HG02981 (cell line): ENCODE measurements at regions not wholly inside any gene's neighbourhood (a gene's known extent, or its start where the extent isn't known, plus 50 kb on each side); places are given as distances from the start of the nearest gene placed in this dataset.
"Not testable (repeated sequence)": the region's sequence is repeated elsewhere in the genome, so short reads cannot be mapped to it uniquely, and the experiment has no call there.

Experiments used
- ATAC-seq: cut with Tn5 transposase; IDR thresholded peaks from one replicate; pipeline ENCODE4 v1.9.1; 2021; ENCODE audit warnings: mild to moderate bottlenecking, moderate library complexity; ENCODE audit not compliant: unreplicated experiment

DNA sequence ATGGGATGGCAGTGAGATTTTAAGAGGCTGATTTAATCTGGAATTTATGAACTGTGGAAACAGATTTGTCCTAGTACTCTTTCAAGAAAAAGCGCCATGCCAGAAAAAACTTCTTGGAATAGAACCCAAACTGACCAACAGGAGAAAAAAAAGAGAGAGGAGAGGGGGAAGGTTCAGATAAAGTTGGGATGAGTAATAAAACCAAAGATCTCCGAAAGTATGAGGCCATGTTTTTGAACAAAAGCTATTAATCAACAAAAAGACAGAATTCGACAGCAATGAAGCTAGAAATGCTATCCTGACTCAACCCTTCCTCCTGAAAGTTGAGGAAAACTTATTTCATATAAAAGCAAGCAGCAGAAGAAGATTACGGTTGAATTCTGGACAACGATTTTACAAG, 135.5 kb downstream of the CEMIP2 start:
- ATAC-seq = no peak

DNA sequence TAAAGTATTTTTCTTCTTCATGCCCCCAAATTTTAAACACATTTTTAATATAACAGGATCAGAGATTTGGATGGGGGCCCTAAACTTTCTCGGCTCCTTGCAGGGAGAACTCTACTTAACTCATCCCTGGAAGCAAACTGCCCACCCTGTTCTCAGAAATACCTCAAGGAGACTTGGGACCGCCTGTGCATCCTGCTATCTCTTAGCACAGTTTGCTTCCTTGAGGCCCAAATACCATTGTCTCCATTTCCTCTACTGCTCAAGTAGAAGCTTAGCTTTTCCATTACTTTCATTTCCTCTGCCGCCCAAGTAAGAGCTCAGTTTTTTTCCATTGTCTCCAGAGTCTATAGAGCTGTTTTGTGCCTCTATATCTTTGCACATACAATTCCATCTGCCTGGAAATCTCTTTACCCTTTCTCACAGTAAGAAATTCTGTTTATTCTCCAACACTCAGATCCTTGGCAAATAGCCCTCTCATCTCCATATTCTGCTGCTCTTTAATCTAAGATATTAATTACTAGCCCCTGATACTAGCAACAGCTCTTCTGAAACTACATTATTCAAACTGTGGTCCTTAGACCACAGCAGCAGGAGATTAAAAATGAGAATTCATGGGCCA, 137.8 kb downstream of the CEMIP2 start:
- ATAC-seq = no peak

GRCh38 chr9:71629578-71630215, 138.6 kb downstream of the CEMIP2 start:
- ATAC-seq = no peak

DNA sequence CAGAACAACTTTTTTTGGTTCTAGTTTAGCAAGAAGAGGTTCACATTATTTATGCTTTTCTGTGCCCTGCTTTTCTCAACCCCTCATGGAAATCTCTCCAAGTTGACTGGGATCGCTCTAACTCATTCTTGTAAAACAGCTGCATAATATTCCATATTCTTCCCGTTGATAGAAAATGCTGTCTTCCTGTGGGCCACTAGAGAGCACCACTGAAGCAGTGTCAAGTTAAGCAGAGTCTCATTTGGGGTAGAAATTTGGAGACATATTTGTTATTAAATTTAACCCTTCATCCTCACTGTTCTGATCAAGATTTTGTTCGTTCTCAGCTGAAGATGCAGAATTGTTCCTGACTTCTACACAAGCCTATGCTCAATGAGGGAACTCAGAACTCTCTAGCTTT, 140.1 kb downstream of the CEMIP2 start:
- ATAC-seq = no peak

GRCh38 chr9:71627537-71627936, 140.8 kb downstream of the CEMIP2 start:
- ATAC-seq = no peak

- no peak for ATAC-seq
These were observed 141.9 kb downstream of the CEMIP2 start for GRCh38 chr9:71626395-71626794.

GRCh38 chr9:71624728-71625127, 143.6 kb downstream of the CEMIP2 start:
- no peak for ATAC-seq

DNA sequence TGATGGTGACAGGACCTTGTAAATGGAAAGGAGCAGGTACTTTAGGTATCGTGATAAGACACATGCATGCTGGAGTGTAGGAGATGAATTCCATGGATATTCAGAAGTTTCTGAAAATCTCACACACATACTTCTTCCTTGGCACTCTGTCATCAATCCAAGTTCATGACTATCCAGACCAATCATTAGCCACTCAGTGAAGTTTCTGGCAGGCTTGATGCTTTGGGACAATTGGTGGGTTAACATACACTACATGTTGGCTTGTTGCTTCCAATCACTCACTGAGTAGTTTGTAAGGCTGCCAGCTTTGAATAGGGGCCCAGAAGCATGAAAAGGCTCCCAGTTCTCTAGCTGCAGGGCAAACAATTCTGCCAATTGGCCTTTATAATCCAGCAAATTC, 147.6 kb downstream of the CEMIP2 start:
- ATAC-seq = no peak

GRCh38 chr9:71620331-71620730, 148.0 kb downstream of the CEMIP2 start:
- ATAC-seq = no peak

DNA sequence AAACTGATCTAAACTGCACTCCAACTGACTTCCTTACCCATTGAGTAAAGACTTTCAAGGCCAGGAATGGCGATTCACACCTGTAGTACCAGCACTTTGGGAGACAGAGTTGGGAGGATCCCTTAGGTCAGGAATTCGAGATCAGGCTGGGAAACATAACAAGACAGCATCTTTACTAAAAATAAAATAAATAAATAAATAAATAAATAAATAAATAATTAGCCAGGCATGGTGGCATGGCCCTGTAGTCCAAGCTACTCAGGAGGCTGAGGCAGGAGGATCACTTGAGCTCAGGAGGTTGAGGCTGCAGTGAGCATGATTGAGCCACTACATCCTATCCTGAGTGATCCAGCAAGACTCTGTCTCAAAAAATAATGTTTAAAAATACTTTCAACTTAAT, 148.4 kb downstream of the CEMIP2 start:
- no peak for ATAC-seq

GRCh38 chr9:71614409-71615010, 153.8 kb downstream of the CEMIP2 start:
- no peak for ATAC-seq

- no peak for ATAC-seq
These were observed 155.4 kb downstream of the CEMIP2 start for GRCh38 chr9:71612889-71613288.

DNA sequence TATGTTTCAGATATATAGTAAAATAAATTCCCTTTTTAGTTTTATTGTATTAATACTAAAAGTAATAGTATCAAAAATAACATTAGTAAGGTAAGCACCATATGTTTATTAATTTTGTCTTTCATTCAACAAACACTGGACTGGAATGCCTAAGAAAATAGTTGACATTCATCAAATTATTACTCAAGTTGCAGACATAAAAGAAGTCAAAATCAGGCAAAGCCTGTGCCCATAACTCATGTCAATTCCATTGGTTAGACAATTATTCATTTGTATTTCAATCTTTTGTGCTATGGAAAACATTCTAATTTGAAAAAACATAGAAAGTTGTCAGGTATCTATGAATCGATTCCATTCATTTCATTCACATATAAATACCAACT, 158.9 kb downstream of the CEMIP2 start:
- ATAC-seq = no peak

- no peak for ATAC-seq
These were observed 159.4 kb downstream of the CEMIP2 start for GRCh38 chr9:71608825-71609447.

DNA sequence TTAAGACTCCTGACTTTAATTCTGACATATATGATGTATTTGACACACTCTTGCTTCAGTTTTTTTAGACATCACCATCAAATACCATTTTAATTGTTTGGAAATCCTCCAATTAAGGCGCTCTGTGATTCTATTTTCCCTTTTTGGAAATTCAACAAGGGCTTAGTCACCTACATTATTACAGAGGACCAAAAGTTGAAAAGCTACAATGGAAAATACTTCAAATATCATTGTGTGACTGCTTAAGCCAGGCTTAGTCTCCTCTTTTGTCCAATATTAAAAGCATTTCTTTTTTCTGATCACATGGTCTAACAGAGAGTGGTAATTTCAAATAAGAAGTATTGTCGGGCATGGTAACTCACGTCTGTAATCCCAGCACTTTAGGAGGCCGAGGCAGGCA, 160.3 kb downstream of the CEMIP2 start:
- no peak for ATAC-seq

DNA sequence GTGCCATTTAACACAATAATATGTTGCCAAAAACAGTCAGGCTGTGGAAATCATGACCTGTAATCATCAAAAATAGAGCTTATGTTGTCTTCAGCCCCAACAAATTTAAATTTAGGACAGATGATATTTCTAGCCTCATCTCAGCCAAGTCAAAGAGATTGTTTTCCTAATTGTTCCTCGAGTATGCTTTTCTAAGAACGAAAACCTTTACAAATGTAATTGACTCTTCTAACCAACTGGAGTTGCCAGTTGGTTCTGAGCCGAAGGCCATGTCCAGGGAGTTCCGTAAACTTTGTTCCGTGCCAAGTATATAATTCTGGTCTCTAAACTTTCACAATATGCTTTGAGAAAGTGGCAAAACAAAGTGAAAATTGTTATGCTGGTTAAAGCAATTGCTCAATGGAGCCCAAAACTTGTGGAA, 160.8 kb downstream of the CEMIP2 start:
- ATAC-seq = no peak

- peak; percentile 83 for ATAC-seq
These were observed 163.9 kb downstream of the CEMIP2 start for GRCh38 chr9:71604197-71605063.

DNA sequence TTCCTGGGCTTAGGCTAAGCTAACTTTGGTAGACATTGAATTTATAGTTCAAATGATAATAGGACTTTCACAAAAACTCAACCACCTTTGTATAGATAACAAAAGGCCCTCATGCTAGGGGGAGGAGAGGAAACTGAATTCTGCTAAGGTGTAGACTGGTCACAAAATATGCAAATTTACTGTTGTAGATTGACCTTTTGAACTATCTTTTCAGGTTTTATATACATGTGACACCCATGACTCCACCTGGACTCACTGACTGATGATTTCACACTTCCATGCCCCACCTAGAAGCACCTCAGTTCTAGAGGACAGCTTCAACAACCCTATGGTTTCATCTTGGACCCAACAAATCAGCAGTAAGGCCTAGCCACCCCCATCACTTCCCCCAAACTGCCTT, 165.7 kb downstream of the CEMIP2 start:
- ATAC-seq = peak; percentile 74

DNA sequence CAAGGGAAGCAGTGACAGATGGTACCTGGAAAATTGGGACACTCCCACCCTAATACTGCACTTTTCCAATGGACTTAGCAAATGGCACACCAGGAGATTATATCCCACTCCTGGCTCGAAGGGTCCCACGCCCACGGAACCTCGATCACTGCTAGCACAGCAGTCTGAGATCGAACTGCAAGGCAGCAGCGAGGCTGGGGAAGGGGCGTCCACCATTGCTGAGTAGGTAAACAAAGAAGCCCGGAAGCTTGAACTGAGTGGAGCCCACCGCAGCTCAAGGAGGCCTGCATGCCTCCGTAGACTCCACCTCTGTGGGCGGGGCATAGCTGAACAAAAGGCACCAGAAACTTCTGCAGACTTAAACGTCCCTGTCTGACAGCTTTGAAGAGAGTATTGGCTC, 172.6 kb downstream of the CEMIP2 start:
- ATAC-seq = not testable (repeated sequence)

DNA sequence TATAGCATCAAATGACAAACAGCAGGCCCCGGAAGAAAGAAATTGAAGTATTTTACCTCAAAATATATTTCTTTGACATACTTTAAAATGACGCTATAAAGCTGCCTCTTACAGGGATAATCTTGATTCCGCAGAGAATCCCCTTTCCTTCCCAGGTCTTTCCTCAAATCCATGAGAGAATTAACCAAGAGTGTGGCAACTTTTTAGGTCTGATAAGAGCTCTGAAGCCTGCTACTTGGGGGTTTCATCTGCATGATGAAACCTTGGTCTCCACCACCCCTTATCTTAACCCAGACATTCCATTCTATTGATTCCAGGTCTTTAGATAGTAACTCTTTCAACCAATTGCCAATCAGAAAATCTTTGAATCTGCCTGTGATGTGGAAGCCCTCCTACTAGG, 173.8 kb downstream of the CEMIP2 start:
- no peak for ATAC-seq

DNA sequence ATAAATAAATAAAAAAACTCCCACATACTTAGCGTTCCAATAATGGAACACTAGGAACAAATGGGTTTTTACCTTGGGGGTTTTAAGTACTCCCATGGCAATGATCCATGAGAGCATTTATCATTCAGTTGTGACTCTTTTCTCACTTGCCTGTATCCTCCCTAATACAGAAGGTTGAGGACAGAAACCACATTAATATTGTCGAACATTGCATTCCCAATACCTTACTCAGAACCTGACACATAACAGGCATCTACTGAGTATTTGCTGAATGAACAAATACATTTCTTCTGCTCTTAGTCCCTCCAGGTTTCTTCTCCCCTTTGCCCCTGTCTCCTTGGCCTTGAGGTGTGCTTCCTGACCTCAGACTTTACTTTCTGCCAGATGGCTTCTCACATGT, 175.9 kb downstream of the CEMIP2 start:
- no peak for ATAC-seq
